ENCODE measurements at regions not wholly inside any gene's neighbourhood (a gene's known extent, or its start where the extent isn't known, plus 50 kb on each side); places are given as distances from the start of the nearest gene placed in this dataset.

GRCh38 chr17:77684803-77685798 lies 273.4 kb upstream of the TNRC6C start:
- no peak for DNase-seq (ENCODE audit: low read depth in 2 of 2)

GRCh38 chr17:77685881-77686486 lies 272.5 kb upstream of the TNRC6C start:
- no peak for DNase-seq (ENCODE audit: low read depth in 2 of 2)

- no peak for DNase-seq (ENCODE audit: low read depth in 2 of 2)
Observed at GRCh38 chr17:77686903-77687302, 271.6 kb upstream of the TNRC6C start.

DNA sequence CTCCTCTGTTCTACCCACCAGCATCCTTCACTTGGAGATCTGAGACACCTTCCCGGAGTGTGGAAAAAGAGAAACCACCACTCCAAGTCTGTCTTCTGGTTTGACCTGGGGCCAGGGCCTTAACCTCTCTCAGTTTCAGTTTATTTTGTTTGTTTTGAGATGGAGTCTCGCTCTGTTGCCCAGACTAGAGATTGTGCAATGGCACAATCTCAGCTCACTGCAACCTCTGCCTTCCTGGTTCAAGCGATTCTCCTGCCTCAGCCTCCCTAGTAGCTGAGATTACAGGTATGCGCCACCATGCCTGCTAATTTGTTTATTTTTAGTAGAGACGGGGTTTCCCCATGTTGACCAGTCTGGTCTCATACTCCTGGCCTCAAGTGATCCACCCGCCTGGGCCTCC lies 271.1 kb upstream of the TNRC6C start:
- DNase-seq (ENCODE audit: low read depth in 2 of 2) = no peak

GRCh38 chr17:77687921-77688320 lies 270.6 kb upstream of the TNRC6C start:
- DNase-seq (ENCODE audit: low read depth in 2 of 2) = no peak

DNA sequence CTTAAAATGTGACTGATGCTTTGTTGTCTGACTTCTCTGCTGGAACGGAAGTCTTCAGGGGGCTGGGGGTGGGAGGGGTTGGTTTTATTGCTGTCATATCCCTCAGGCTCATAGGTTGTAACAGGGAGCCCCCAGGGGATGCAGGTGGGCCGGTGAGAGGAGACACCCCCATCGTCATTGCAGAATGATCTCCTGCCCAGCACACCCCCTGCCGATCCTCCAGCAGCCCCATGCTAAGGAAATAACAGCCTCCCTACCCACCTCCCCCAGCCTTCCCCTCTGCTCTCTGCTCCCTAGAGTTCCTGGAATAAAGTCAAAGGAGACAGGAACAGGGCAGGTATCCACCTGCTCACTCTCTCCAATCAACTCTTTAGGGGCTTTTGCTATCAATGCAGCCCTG lies 270.1 kb upstream of the TNRC6C start:
- no peak for DNase-seq (ENCODE audit: low read depth in 2 of 2)

GRCh38 chr17:77690271-77691161 lies 268.0 kb upstream of the TNRC6C start:
- no peak for DNase-seq (ENCODE audit: low read depth in 2 of 2)

DNA sequence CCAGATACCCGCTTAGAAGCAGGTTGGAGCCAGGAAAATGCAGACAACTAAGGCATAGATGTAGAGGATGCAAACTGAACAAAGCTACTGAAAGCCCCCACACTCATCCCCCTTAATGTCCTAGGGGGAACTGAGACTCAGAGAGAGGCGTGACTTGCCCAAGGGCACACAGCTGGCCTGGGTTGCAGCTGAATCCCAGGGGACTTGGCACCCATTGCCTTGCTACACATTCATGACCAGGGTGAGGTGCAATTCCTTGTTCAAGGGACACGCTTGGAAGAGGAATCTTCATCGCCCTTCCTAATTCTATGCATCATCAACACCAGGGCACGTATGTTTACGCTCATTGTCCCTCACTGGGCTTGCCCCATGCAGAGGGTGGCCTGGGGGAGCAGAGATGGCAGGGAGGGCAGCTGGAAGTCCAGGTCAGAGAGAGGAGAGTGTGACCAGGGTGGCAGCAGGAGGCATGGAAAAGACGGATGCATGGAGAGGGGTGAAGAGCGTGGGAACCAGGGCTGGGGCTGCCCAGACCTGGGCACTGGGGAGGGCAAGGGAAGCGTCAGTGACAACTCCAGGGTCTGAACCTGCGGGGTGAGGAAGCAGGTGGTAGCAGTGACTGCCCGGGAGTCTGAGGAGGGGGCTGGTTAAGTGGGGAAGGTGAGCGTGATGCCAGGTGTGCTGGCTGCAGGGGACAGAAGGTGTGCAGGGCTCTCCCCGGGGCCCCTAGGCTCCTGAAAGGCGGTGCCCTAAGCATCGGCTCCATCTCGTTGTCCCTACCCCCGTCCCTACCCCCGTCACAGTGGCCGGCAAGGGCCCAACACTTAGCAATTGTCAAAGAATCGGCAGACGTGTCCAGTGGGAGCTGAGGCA lies 267.1 kb upstream of the TNRC6C start:
- DNase-seq (ENCODE audit: low read depth in 2 of 2) = no peak

DNA sequence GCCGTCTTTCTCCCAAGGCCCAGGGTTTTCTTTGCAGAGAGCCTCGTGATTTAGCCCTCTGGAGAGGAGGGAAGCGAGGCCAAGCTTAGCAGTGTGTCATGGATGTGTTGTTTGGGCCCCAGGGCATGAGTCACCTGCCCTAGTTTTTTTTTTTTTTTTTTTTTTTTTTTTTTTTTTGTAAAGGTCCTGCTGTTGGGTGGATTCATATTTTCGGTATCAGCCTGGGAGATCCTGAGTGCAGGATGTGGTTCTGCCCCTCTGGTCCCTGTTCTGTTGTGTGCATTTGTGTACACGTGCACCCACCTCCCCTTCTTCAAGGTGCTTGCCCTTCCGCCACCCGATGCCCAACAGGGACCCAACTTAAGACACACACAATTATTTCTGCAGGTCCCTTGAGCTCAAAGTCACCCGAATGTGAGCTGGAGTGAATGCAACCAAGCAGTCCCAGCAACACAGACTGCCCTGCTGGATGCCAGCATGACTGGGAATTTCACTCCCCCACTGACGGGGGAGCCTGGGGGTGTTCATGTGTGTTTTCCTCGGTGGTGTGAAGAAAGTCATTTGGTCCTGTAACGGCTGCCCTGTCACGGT lies 265.8 kb upstream of the TNRC6C start:
- no peak for DNase-seq (ENCODE audit: low read depth in 2 of 2)

GRCh38 chr17:77693301-77693700 lies 265.2 kb upstream of the TNRC6C start:
- DNase-seq (ENCODE audit: low read depth in 2 of 2) = no peak

GRCh38 chr17:77693776-77694175 lies 264.7 kb upstream of the TNRC6C start:
- no peak for DNase-seq (ENCODE audit: low read depth in 2 of 2)

GRCh38 chr17:77694391-77695363 lies 263.8 kb upstream of the TNRC6C start:
- no peak for DNase-seq (ENCODE audit: low read depth in 2 of 2)

DNA sequence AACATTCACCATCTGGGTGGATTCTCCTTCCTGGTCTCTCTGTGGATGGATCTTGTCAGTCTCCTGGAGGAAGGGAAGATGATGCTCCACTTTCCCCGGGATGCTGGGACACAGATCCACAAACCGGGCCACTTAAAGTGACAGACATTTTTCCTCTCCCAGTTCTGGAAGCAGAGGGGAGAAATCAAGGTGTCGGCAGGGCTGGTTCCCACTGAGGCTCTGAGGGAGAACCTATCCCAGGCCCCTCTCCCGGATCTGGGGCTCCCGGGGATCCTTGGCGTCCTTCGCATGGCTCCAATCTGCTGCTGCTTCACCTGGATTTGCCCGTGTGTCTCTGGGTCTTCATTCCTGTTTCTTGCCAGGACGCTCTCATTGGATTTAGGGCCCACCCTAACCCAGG lies 263.1 kb upstream of the TNRC6C start:
- DNase-seq (ENCODE audit: low read depth in 2 of 2) = no peak

DNA sequence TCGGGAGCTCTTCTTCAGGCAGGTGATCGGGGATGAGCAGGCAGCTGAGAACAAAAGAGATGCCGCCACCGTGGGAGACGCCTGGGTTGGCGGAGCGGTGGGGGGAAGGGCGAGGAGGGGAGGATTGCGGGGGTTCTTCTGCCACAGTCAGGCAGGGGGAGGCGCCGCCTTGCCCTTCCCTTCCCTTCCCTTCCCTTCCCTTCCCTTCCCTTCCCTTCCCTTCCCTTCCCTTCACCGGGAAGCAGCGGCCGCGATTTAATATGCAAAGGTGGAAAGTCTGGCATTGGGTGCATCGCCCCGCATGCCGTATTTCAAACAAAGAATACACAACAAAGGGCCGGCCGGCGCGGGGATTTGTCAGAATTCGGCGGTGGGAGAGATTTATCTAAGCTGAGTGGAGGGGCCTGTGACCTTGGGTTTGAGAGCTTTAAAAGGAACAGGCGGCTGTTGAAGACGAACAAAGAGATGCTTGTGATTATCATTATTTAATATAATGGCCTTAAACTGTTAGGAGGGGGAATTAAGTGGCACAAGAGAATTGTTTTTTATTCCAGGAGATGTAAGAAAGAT lies 262.3 kb upstream of the TNRC6C start:
- DNase-seq (ENCODE audit: low read depth in 2 of 2) = no peak

- DNase-seq (ENCODE audit: low read depth in 2 of 2) = no peak
Observed at GRCh38 chr17:77696721-77697460, 261.6 kb upstream of the TNRC6C start.

DNA sequence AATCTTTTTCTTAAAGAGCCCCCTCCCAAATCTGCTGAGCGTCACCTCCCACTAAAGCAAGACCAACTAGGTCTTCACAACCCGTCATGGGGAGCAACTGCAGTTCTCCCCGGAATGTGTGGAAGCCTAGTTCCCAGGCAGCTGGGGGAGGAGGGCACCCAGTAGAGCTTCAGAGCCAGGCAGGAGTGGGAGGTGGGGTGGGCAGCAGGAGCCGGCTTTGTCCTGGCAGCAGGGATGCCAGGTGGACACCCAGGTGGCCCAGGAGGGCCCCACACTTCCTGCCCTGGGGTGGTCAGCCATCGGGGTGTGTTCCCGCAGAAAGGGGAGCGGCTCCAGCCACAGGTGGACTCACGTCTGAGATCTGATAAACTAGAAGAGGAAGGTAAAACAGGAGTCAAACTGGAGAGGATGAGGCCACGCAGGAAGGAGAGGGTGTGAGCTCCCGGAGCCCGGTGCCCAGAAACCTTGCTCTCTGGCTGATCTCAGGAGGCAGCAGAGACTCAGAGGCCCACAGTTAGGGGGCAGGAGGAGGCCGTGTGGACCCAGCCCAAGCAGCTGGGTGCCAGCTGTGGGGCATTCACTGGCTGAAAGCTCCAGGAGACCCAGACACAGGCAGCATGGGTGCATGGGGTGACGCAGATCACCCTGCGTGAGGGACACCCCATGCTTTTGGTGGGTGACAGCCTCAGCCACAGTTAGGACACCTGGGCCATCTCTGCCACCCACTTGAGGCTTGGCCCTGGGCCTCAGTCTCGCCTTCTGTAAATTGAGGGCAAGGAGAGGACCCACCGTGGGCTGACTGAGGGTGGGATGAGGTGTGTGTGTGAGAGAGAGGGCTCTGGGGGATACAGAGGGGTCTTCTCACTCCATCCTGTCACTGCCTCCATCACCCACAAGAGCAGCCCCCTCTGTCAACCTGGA lies 260.8 kb upstream of the TNRC6C start:
- no peak for DNase-seq (ENCODE audit: low read depth in 2 of 2)

- no peak for DNase-seq (ENCODE audit: low read depth in 2 of 2)
Observed at GRCh38 chr17:77698903-77699623, 259.4 kb upstream of the TNRC6C start.

Measured in fibroblast of skin of left biceps (primary cell).